Liver (tissue), 8 donors: ENCODE measurements at regions not wholly inside any gene's neighbourhood (a gene's known extent, or its start where the extent isn't known, plus 50 kb on each side); places are given as distances from the start of the nearest gene placed in this dataset.
"Not testable (repeated sequence)": the region's sequence is repeated elsewhere in the genome, so short reads cannot be mapped to it uniquely, and the experiment has no call there.

Source experiments
- DNase-seq: peaks from one replicate; pipeline ENCODE4 v3.0.0-alpha.2; 2017; ENCODE audit warnings: low spot score
- H3K27ac ChIP-seq, 2 donors: one replicate each; pipeline ENCODE4 v1.7.0; 2013; ENCODE audit warnings: inconsistent platforms in 2 of 2, low read length in 2 of 2, control low read depth in 1 of 2, low read depth in 1 of 2, mild to moderate bottlenecking in 1 of 2
- H3K27me3 ChIP-seq, 4 donors: one replicate each; pipeline versions ENCODE4 v1.6.1 to v1.7.0; 2013; ENCODE audit warnings: low read length in 3 of 4, inconsistent platforms in 1 of 4, mild to moderate bottlenecking in 1 of 4, moderate library complexity in 1 of 4; ENCODE audit not compliant: control insufficient read depth in 4 of 4, insufficient read depth in 4 of 4
- H3K36me3 ChIP-seq, 4 donors: one replicate each; pipeline versions ENCODE4 v1.6.1 to v1.7.0; 2013; ENCODE audit warnings: low read length in 3 of 4, mild to moderate bottlenecking in 3 of 4, low read depth in 1 of 4, moderate library complexity in 1 of 4; ENCODE audit not compliant: control insufficient read depth in 4 of 4, insufficient read depth in 3 of 4
- H3K4me1 ChIP-seq, 4 donors: one replicate each; pipeline versions ENCODE4 v1.6.1 to v1.7.0; 2013; ENCODE audit warnings: low read length in 3 of 4, mild to moderate bottlenecking in 3 of 4, moderate library complexity in 1 of 4; ENCODE audit not compliant: control insufficient read depth in 4 of 4, insufficient read depth in 4 of 4
- H3K4me3 ChIP-seq, 3 donors: one replicate each; pipeline versions ENCODE4 v1.6.1 to v1.7.0; 2013; ENCODE audit warnings: low read length in 3 of 3, control low read depth in 1 of 3, low read depth in 1 of 3, mild to moderate bottlenecking in 1 of 3
- H3K9ac ChIP-seq, 2 donors: one replicate each; pipeline ENCODE4 v1.7.0; 2013; ENCODE audit warnings: low read length in 2 of 2, mild to moderate bottlenecking in 2 of 2, moderate library complexity in 2 of 2, control low read depth in 1 of 2, low read depth in 1 of 2
- H3K9me3 ChIP-seq, 4 donors: one replicate each; pipeline versions ENCODE4 v1.6.1 to v1.7.0; 2013; ENCODE audit warnings: low read length in 3 of 4; ENCODE audit not compliant: control insufficient read depth in 4 of 4
- ATF3 ChIP-seq: IDR thresholded peaks from 2 replicates; pipeline ENCODE4 v1.6.1; 2016; ENCODE audit warnings: antibody characterized with exemption
- CTCF ChIP-seq: fragments of 150-350 bp; IDR thresholded peaks from 2 replicates; pipeline ENCODE4 v1.5.1; 2017; ENCODE audit warnings: improper control_type of control experiment, low read depth, low read length; ENCODE audit not compliant: missing input control
- EGR1 ChIP-seq, 2 donors: IDR thresholded peaks; 2 replicates each; pipeline ENCODE4 v1.6.1; 2016 to 2018; ENCODE audit warnings: antibody characterized with exemption in 2 of 2, low read depth in 2 of 2
- FOXA1 ChIP-seq: IDR thresholded peaks from 2 replicates; pipeline ENCODE4 v1.6.1; 2016; ENCODE audit warnings: antibody characterized with exemption
- GABPA ChIP-seq, 2 donors: IDR thresholded peaks in 1 of 2; conservative IDR thresholded peaks in 1 of 2; 2 replicates each; pipeline ENCODE4 v1.6.1; 2016; ENCODE audit warnings: antibody characterized with exemption in 2 of 2, mild to moderate bottlenecking in 1 of 2, moderate library complexity in 1 of 2
- HNF4G ChIP-seq: IDR thresholded peaks from 2 replicates; pipeline ENCODE4 v1.6.1; 2016; ENCODE audit warnings: antibody characterized with exemption
- MAX ChIP-seq: IDR thresholded peaks from 2 replicates; pipeline ENCODE4 v1.6.1; 2016; ENCODE audit warnings: antibody characterized with exemption
- NR2F2 ChIP-seq: IDR thresholded peaks from 2 replicates; pipeline ENCODE4 v1.6.1; 2016; ENCODE audit warnings: antibody characterized with exemption
- REST ChIP-seq: IDR thresholded peaks from 2 replicates; pipeline ENCODE4 v1.6.1; 2016; ENCODE audit warnings: antibody characterized with exemption, mild to moderate bottlenecking
- RXRA ChIP-seq, 2 donors: IDR thresholded peaks; 2 replicates each; pipeline ENCODE4 v1.6.1; 2017 to 2018; ENCODE audit warnings: antibody characterized with exemption in 2 of 2, mild to moderate bottlenecking in 1 of 2
- SP1 ChIP-seq: IDR thresholded peaks from 2 replicates; pipeline ENCODE4 v1.6.1; 2018; ENCODE audit warnings: antibody characterized with exemption, mild to moderate bottlenecking
- TAF1 ChIP-seq: conservative IDR thresholded peaks from 2 replicates; pipeline ENCODE4 v1.6.1; 2016; ENCODE audit warnings: antibody characterized with exemption, mild to moderate bottlenecking
- YY1 ChIP-seq: IDR thresholded peaks from 2 replicates; pipeline ENCODE4 v1.6.1; 2016; ENCODE audit warnings: antibody characterized with exemption, mild to moderate bottlenecking
- ZBTB33 ChIP-seq: IDR thresholded peaks from 2 replicates; pipeline ENCODE4 v1.6.1; 2016; ENCODE audit warnings: antibody characterized with exemption
- WGBS: extraction: QIAGEN DNeasy Blood & Tissue Kit; methylation state at CpG from one replicate; pipeline ENCODE4 v1.1.7; 2013; 5-methylcytosine and 5-hydroxymethylcytosine counted together
- donor health status: healthy.
- donor health status: healthy.
- donor health status: healthy.
- donor health status: healthy.
- donor health status: healthy.

- peaks cover 0 to 11% (median 2%) of the 10 kb centered on the region in 4 donors for H3K9me3 ChIP-seq
- not testable (repeated sequence) for DNase-seq, H3K9ac ChIP-seq, H3K4me3 ChIP-seq, H3K27ac ChIP-seq, H3K36me3 ChIP-seq, H3K27me3 ChIP-seq, H3K4me1 ChIP-seq
- WGBS, result 58% methylated on average over 1 of the region's 1 CpG
Measured at GRCh38 chr13:108064372-108064771, 151.0 kb downstream of the LIG4 start.

GRCh38 chr13:108060111-108060510, 155.2 kb downstream of the LIG4 start:
- H3K9ac ChIP-seq, result no peak overlapping the region
- no peaks in the 10 kb centered on the region for H3K36me3 ChIP-seq
- 83% methylated on average over 6 of the region's 6 CpGs for WGBS
- H3K4me3 ChIP-seq, result no peak overlapping the region
- TF ChIP-seq TAF1 (no peak), EGR1 (IDR thresholded peaks at IDR 0.05; ENCODE audit: low read depth in 2 of 2) (no peak), YY1 (no peak)
- H3K27me3 ChIP-seq, result no peaks in the 10 kb centered on the region
- H3K27ac ChIP-seq, result no peak overlapping the region
- DNase-seq, result no peak
- H3K4me1 ChIP-seq, result no peaks in the 10 kb centered on the region
- peaks cover 0 to 5% (median under 1%) of the 10 kb centered on the region in 4 donors for H3K9me3 ChIP-seq

- no peaks in the 10 kb centered on the region for H3K4me1 ChIP-seq
- DNase-seq, result no peak
- 77% methylated on average over 2 of the region's 2 CpGs for WGBS
- no peak overlapping the region for H3K9ac ChIP-seq
- H3K4me3 ChIP-seq, result no peak overlapping the region
- TF ChIP-seq TAF1 (no peak), YY1 (no peak), ZBTB33 (no peak), RXRA (IDR thresholded peaks at IDR 0.05) (no peak)
- H3K9me3 ChIP-seq, result no peaks in the 10 kb centered on the region
- H3K27me3 ChIP-seq, result no peaks in the 10 kb centered on the region
- no peak overlapping the region for H3K27ac ChIP-seq
- no peaks in the 10 kb centered on the region for H3K36me3 ChIP-seq
Measured at GRCh38 chr13:108056278-108056677, 159.1 kb downstream of the LIG4 start.

- no peak overlapping the region for H3K27ac ChIP-seq
- H3K36me3 ChIP-seq, result no peaks in the 10 kb centered on the region
- H3K4me3 ChIP-seq, result no peak overlapping the region
- TF ChIP-seq CTCF (no peak), FOXA1 (no peak), MAX (no peak), YY1 (no peak), HNF4G (no peak), REST (no peak), EGR1 (IDR thresholded peaks at IDR 0.05; ENCODE audit: low read depth in 2 of 2) (no peak), NR2F2 (no peak), GABPA (IDR thresholded peaks at IDR 0.05 in 1 of 2, conservative IDR thresholded peaks at IDR 0.05 in 1 of 2) (no peak), ATF3 (no peak), SP1 (no peak), RXRA (IDR thresholded peaks at IDR 0.05) (no peak)
- no peaks in the 10 kb centered on the region for H3K9me3 ChIP-seq
- 72% methylated on average over 4 of the region's 4 CpGs for WGBS
- no peak for DNase-seq
- H3K9ac ChIP-seq, result no peak overlapping the region
- no peaks in the 10 kb centered on the region for H3K4me1 ChIP-seq
- no peaks in the 10 kb centered on the region for H3K27me3 ChIP-seq
Measured at GRCh38 chr13:108049211-108049610, 166.1 kb downstream of the LIG4 start.
